KMS-11 (cell line): ENCODE measurements at regions not wholly inside any gene's neighbourhood (a gene's known extent, or its start where the extent isn't known, plus 50 kb on each side); places are given as distances from the start of the nearest gene placed in this dataset.
"Not testable (repeated sequence)": the region's sequence is repeated elsewhere in the genome, so short reads cannot be mapped to it uniquely, and the experiment has no call there.

ENCODE experiments used
- H2AFZ ChIP-seq: fragments of 200-600 bp; sonication (generic); 2 replicates; pipeline ENCODE4 v1.6.1; 2016; ENCODE audit warnings: antibody characterized with exemption, mixed run types, low read depth
- H3K27ac ChIP-seq: fragments of 200-600 bp; sonication (generic); 2 replicates; pipeline ENCODE4 v1.6.1; 2016; ENCODE audit warnings: mild to moderate bottlenecking, mixed run types
- H3K27me3 ChIP-seq: fragments of 200-600 bp; sonication (generic); 2 replicates; pipeline ENCODE4 v1.6.1; 2017; ENCODE audit warnings: mild to moderate bottlenecking, low read depth, mixed run types, moderate library complexity; ENCODE audit not compliant: insufficient read depth
- H3K36me3 ChIP-seq: fragments of 200-600 bp; sonication (generic); 2 replicates; pipeline ENCODE4 v1.6.1; 2017; ENCODE audit warnings: mild to moderate bottlenecking, mixed run types; ENCODE audit not compliant: insufficient read depth
- H3K4me1 ChIP-seq: fragments of 200-600 bp; sonication (generic); 2 replicates; pipeline ENCODE4 v1.6.1; 2016; ENCODE audit warnings: mild to moderate bottlenecking, low read depth, mixed run types; ENCODE audit not compliant: poor library complexity, severe bottlenecking
- H3K4me2 ChIP-seq: fragments of 200-600 bp; sonication (generic); 2 replicates; pipeline ENCODE4 v1.7.0; 2016; ENCODE audit warnings: mild to moderate bottlenecking, mixed run types
- H3K4me3 ChIP-seq: fragments of 200-600 bp; sonication (generic); IDR thresholded peaks from 2 replicates; pipeline ENCODE4 v1.6.1; 2017; ENCODE audit warnings: low read depth, low read length, mixed read lengths; ENCODE audit not compliant: insufficient read depth
- H3K79me2 ChIP-seq: fragments of 200-600 bp; sonication (generic); 2 replicates; pipeline ENCODE4 v1.6.1; 2016; ENCODE audit warnings: low read depth, mixed run types; ENCODE audit not compliant: insufficient read depth
- H3K9ac ChIP-seq: fragments of 200-600 bp; sonication (generic); 2 replicates; pipeline ENCODE4 v1.6.1; 2016; ENCODE audit warnings: mild to moderate bottlenecking, mixed run types
- H4K20me1 ChIP-seq: fragments of 200-600 bp; sonication (generic); 2 replicates; pipeline ENCODE4 v1.6.1; 2016; ENCODE audit warnings: mild to moderate bottlenecking, mixed run types; ENCODE audit not compliant: insufficient read depth
- TF ChIP-seq, protein P1 (sequence below): fragments of 200-600 bp; sonication (generic); conservative IDR thresholded peaks from 2 replicates; pipeline ENCODE4 v1.6.1; 2017; ENCODE audit warnings: low read depth, mild to moderate bottlenecking, antibody characterized with exemption, low read length, moderate library complexity, mixed read lengths

- H4K20me1 ChIP-seq = no peaks in the 10 kb centered on the region
- no peak overlapping the region for H2AFZ ChIP-seq
- no peak overlapping the region for H3K4me2 ChIP-seq
- H3K4me1 ChIP-seq = no peaks in the 10 kb centered on the region
- no peak overlapping the region for H3K4me3 ChIP-seq
- H3K79me2 ChIP-seq = no peaks in the 10 kb centered on the region
- H3K27ac ChIP-seq = no peak overlapping the region
- no peaks in the 10 kb centered on the region for H3K36me3 ChIP-seq
- TF ChIP-seq, protein P1, sequence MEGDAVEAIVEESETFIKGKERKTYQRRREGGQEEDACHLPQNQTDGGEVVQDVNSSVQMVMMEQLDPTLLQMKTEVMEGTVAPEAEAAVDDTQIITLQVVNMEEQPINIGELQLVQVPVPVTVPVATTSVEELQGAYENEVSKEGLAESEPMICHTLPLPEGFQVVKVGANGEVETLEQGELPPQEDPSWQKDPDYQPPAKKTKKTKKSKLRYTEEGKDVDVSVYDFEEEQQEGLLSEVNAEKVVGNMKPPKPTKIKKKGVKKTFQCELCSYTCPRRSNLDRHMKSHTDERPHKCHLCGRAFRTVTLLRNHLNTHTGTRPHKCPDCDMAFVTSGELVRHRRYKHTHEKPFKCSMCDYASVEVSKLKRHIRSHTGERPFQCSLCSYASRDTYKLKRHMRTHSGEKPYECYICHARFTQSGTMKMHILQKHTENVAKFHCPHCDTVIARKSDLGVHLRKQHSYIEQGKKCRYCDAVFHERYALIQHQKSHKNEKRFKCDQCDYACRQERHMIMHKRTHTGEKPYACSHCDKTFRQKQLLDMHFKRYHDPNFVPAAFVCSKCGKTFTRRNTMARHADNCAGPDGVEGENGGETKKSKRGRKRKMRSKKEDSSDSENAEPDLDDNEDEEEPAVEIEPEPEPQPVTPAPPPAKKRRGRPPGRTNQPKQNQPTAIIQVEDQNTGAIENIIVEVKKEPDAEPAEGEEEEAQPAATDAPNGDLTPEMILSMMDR = no peak
- no peak overlapping the region for H3K9ac ChIP-seq
- no peaks in the 10 kb centered on the region for H3K27me3 ChIP-seq
These were observed 896.5 kb downstream of the AMY1C start for GRCh38 chr1:104646233-104646632.

DNA sequence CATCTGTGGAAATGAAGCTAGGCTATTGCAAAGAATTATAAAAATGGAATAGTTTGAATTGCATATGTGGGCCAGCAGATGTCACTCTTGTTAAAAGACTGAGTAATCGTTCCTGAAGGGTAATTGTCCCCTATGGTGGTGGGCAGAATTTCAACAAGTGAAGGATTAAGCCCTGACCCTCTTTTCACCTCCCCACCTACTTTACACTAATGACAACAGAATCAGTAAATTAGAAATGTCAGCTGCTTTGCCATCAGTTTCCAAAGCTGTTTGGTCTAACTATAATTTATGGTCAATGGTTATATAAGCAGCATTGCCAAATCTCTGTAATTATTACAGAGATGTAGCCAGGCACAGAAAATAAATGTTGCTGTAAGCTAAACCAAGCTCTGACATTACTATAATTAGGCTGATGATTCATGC, 898.6 kb downstream of the AMY1C start:
- Histone ChIP-seq H2AFZ (no peak overlapping the region), H3K27ac (no peak overlapping the region), H4K20me1 (no peaks in the 10 kb centered on the region), H3K27me3 (no peaks in the 10 kb centered on the region), H3K4me2 (no peak overlapping the region), H3K4me3 (no peak overlapping the region), H3K9ac (no peak overlapping the region), H3K79me2 (no peaks in the 10 kb centered on the region), H3K36me3 (no peaks in the 10 kb centered on the region), H3K4me1 (no peaks in the 10 kb centered on the region)
- TF ChIP-seq, protein P1 = peak; percentile 59

GRCh38 chr1:104664374-104664773, 914.7 kb downstream of the AMY1C start:
- H4K20me1 ChIP-seq, H3K4me3 ChIP-seq, H3K79me2 ChIP-seq, H3K27me3 ChIP-seq, H3K4me2 ChIP-seq, H3K36me3 ChIP-seq, H3K4me1 ChIP-seq: not testable (repeated sequence)
- peak overlapping the region; percentile 59; the same call in 1 of the 2 replicates for H2AFZ ChIP-seq
- peak overlapping the region; percentile 88 for H3K27ac ChIP-seq
- peak overlapping the region; percentile 75; the same call in 1 of the 2 replicates for H3K9ac ChIP-seq

- Histone ChIP-seq H3K79me2 (no peaks in the 10 kb centered on the region), H3K4me1 (peaks cover 5% of the 10 kb centered on the region), H3K27me3 (no peaks in the 10 kb centered on the region), H3K27ac (peak overlapping the region; percentile 88), H4K20me1 (no peaks in the 10 kb centered on the region), H2AFZ (peak overlapping the region; percentile 18; the same call in 1 of the 2 replicates), H3K9ac (peak overlapping the region; percentile 75; the same call in 1 of the 2 replicates), H3K36me3 (no peaks in the 10 kb centered on the region), H3K4me2 (peak overlapping the region; percentile 16), H3K4me3 (no peak overlapping the region)
- TF ChIP-seq, protein P1 = no peak
These were observed 915.6 kb downstream of the AMY1C start for GRCh38 chr1:104665300-104665699.

GRCh38 chr1:104671684-104672353, 922.1 kb downstream of the AMY1C start:
- H3K4me3 ChIP-seq = no peak overlapping the region
- TF ChIP-seq, protein P1 = no peak
- no peak overlapping the region for H3K27ac ChIP-seq
- H3K79me2 ChIP-seq = no peaks in the 10 kb centered on the region
- H3K36me3 ChIP-seq = no peaks in the 10 kb centered on the region
- no peaks in the 10 kb centered on the region for H3K27me3 ChIP-seq
- H3K4me1 ChIP-seq = no peaks in the 10 kb centered on the region
- no peaks in the 10 kb centered on the region for H4K20me1 ChIP-seq
- H3K9ac ChIP-seq = no peak overlapping the region
- no peak overlapping the region for H2AFZ ChIP-seq
- no peak overlapping the region for H3K4me2 ChIP-seq
